Activated naive CD8-positive, alpha-beta T cell treated with anti-CD3 and anti-CD28 coated beads, Interleukin-2, amount 50 U/mL, for 24 hours (primary cell): ENCODE measurements at regions not wholly inside any gene's neighbourhood (a gene's known extent, or its start where the extent isn't known, plus 50 kb on each side); places are given as distances from the start of the nearest gene placed in this dataset.
"Not testable (repeated sequence)": the region's sequence is repeated elsewhere in the genome, so short reads cannot be mapped to it uniquely, and the experiment has no call there.

Source experiments
- ATAC-seq: fragments of 150-1000 bp; cut with Tn5 transposase; one replicate; pipeline ENCODE4 v1.10.0; 2021
- DNase-seq: peaks from one replicate; pipeline ENCODE4 v3.0.0; 2021
- H3K27ac Mint-ChIP-seq: one replicate; pipeline ENCODE4 v1.8.0; 2021; ENCODE audit warnings: mild to moderate bottlenecking, mixed read lengths
- H3K27me3 Mint-ChIP-seq: one replicate; pipeline ENCODE4 v1.8.0; 2021; ENCODE audit warnings: mixed read lengths
- H3K36me3 Mint-ChIP-seq: one replicate; pipeline ENCODE4 v1.8.0; 2021; ENCODE audit warnings: low read depth, mixed read lengths
- H3K4me1 Mint-ChIP-seq: one replicate; pipeline ENCODE4 v1.8.0; 2021; ENCODE audit warnings: mixed read lengths
- H3K4me3 Mint-ChIP-seq: one replicate; pipeline ENCODE4 v1.8.0; 2021; ENCODE audit warnings: mild to moderate bottlenecking, moderate library complexity, mixed read lengths
- H3K9me3 Mint-ChIP-seq: one replicate; pipeline ENCODE4 v1.8.0; 2021; ENCODE audit warnings: mixed read lengths

- no peak for ATAC-seq
- H3K4me3 Mint-ChIP-seq, result peak overlapping the region; percentile 67
- no peaks in the 10 kb centered on the region for H3K27me3 Mint-ChIP-seq
- H3K36me3 Mint-ChIP-seq, result peaks cover 37% of the 10 kb centered on the region
- peaks cover 86% of the 10 kb centered on the region for H3K4me1 Mint-ChIP-seq
- no peaks in the 10 kb centered on the region for H3K9me3 Mint-ChIP-seq
- no peak for DNase-seq
- H3K27ac Mint-ChIP-seq, result peak overlapping the region; percentile 93
Measured at GRCh38 chrX:45801554-45801953, 600.9 kb upstream of the DIPK2B start.

GRCh38 chrX:45800746-45801453 is 600.2 kb upstream of the DIPK2B start:
- ATAC-seq, H3K9me3 Mint-ChIP-seq, H3K27me3 Mint-ChIP-seq, H3K27ac Mint-ChIP-seq, DNase-seq: not testable (repeated sequence)
- Mint-ChIP-seq H3K4me3 (peak overlapping the region; percentile 67), H3K4me1 (peaks cover 86% of the 10 kb centered on the region), H3K36me3 (peaks cover 40% of the 10 kb centered on the region)

GRCh38 chrX:45799576-45799975 is 598.9 kb upstream of the DIPK2B start:
- H3K27ac Mint-ChIP-seq, result no peak overlapping the region
- peaks cover 43% of the 10 kb centered on the region for H3K36me3 Mint-ChIP-seq
- peaks cover 91% of the 10 kb centered on the region for H3K4me1 Mint-ChIP-seq
- peak overlapping the region; percentile 11 for H3K4me3 Mint-ChIP-seq
- no peaks in the 10 kb centered on the region for H3K27me3 Mint-ChIP-seq
- H3K9me3 Mint-ChIP-seq, result no peaks in the 10 kb centered on the region
- DNase-seq (no peak), ATAC-seq (no peak)

- no peaks in the 10 kb centered on the region for H3K9me3 Mint-ChIP-seq
- no peaks in the 10 kb centered on the region for H3K27me3 Mint-ChIP-seq
- no peak for ATAC-seq
- no peak overlapping the region for H3K27ac Mint-ChIP-seq
- H3K4me3 Mint-ChIP-seq, result no peak overlapping the region
- no peak for DNase-seq
- H3K36me3 Mint-ChIP-seq, result peaks cover 60% of the 10 kb centered on the region
- peaks cover 86% of the 10 kb centered on the region for H3K4me1 Mint-ChIP-seq
Measured at GRCh38 chrX:45795546-45795945, 594.9 kb upstream of the DIPK2B start.

GRCh38 chrX:45794995-45795337 is 594.3 kb upstream of the DIPK2B start:
- ATAC-seq (no peak), DNase-seq (no peak)
- Mint-ChIP-seq H3K4me3 (no peak overlapping the region), H3K27ac (peak overlapping the region; percentile 86), H3K27me3 (no peaks in the 10 kb centered on the region), H3K9me3 (no peaks in the 10 kb centered on the region), H3K36me3 (peaks cover 61% of the 10 kb centered on the region), H3K4me1 (peaks cover 85% of the 10 kb centered on the region)

GRCh38 chrX:45794323-45794994 is 593.8 kb upstream of the DIPK2B start:
- ATAC-seq (no peak), DNase-seq (no peak)
- Mint-ChIP-seq H3K36me3 (peaks cover 60% of the 10 kb centered on the region), H3K27me3 (no peaks in the 10 kb centered on the region), H3K4me1 (peaks cover 85% of the 10 kb centered on the region), H3K9me3 (no peaks in the 10 kb centered on the region), H3K27ac (peak overlapping the region; percentile 86), H3K4me3 (no peak overlapping the region)

GRCh38 chrX:45788941-45789348 is 588.3 kb upstream of the DIPK2B start:
- ATAC-seq (no peak), DNase-seq (no peak)
- no peaks in the 10 kb centered on the region for H3K27me3 Mint-ChIP-seq
- H3K4me3 Mint-ChIP-seq, result peak overlapping the region; percentile 11
- peaks cover 73% of the 10 kb centered on the region for H3K4me1 Mint-ChIP-seq
- H3K27ac Mint-ChIP-seq, result peak overlapping the region; percentile 82
- H3K36me3 Mint-ChIP-seq, result peaks cover 47% of the 10 kb centered on the region
- H3K9me3 Mint-ChIP-seq, result no peaks in the 10 kb centered on the region

GRCh38 chrX:45788315-45788714 is 587.6 kb upstream of the DIPK2B start:
- Mint-ChIP-seq H3K36me3 (peaks cover 46% of the 10 kb centered on the region), H3K9me3 (no peaks in the 10 kb centered on the region), H3K27me3 (no peaks in the 10 kb centered on the region), H3K4me1 (peaks cover 68% of the 10 kb centered on the region), H3K27ac (peak overlapping the region; percentile 82), H3K4me3 (no peak overlapping the region)
- no peak for DNase-seq
- ATAC-seq, result no peak

GRCh38 chrX:45784590-45784989 is 583.9 kb upstream of the DIPK2B start:
- H3K4me3 Mint-ChIP-seq, result no peak overlapping the region
- DNase-seq, result no peak
- no peak for ATAC-seq
- H3K9me3 Mint-ChIP-seq, result no peaks in the 10 kb centered on the region
- peaks cover 41% of the 10 kb centered on the region for H3K36me3 Mint-ChIP-seq
- H3K27me3 Mint-ChIP-seq, result no peaks in the 10 kb centered on the region
- no peak overlapping the region for H3K27ac Mint-ChIP-seq
- H3K4me1 Mint-ChIP-seq, result peaks cover 66% of the 10 kb centered on the region

- H3K4me3 Mint-ChIP-seq, result no peak overlapping the region
- DNase-seq (no peak), ATAC-seq (no peak)
- H3K27me3 Mint-ChIP-seq, result no peaks in the 10 kb centered on the region
- H3K36me3 Mint-ChIP-seq, result peaks cover 41% of the 10 kb centered on the region
- H3K27ac Mint-ChIP-seq, result peak overlapping the region; percentile 56
- no peaks in the 10 kb centered on the region for H3K9me3 Mint-ChIP-seq
- peaks cover 67% of the 10 kb centered on the region for H3K4me1 Mint-ChIP-seq
Measured at GRCh38 chrX:45783002-45783401, 582.3 kb upstream of the DIPK2B start.

GRCh38 chrX:45781901-45782553 is 581.4 kb upstream of the DIPK2B start:
- DNase-seq (no peak), ATAC-seq (peak; percentile 54)
- H3K36me3 Mint-ChIP-seq, result peaks cover 43% of the 10 kb centered on the region
- no peaks in the 10 kb centered on the region for H3K27me3 Mint-ChIP-seq
- peak overlapping the region; percentile 56 for H3K27ac Mint-ChIP-seq
- H3K4me1 Mint-ChIP-seq, result peaks cover 67% of the 10 kb centered on the region
- H3K9me3 Mint-ChIP-seq, result no peaks in the 10 kb centered on the region
- H3K4me3 Mint-ChIP-seq, result no peak overlapping the region

- H3K4me3 Mint-ChIP-seq, result no peak overlapping the region
- ATAC-seq, result no peak
- no peak for DNase-seq
- H3K9me3 Mint-ChIP-seq, result no peaks in the 10 kb centered on the region
- no peaks in the 10 kb centered on the region for H3K27me3 Mint-ChIP-seq
- H3K36me3 Mint-ChIP-seq, result peaks cover 34% of the 10 kb centered on the region
- H3K27ac Mint-ChIP-seq, result no peak overlapping the region
- H3K4me1 Mint-ChIP-seq, result peaks cover 82% of the 10 kb centered on the region
Measured at GRCh38 chrX:45778616-45779015, 577.9 kb upstream of the DIPK2B start.

GRCh38 chrX:45777366-45777765 is 576.7 kb upstream of the DIPK2B start:
- Mint-ChIP-seq H3K9me3 (no peaks in the 10 kb centered on the region), H3K27me3 (no peaks in the 10 kb centered on the region), H3K27ac (peak overlapping the region; percentile 58), H3K4me1 (peaks cover 84% of the 10 kb centered on the region), H3K4me3 (peak overlapping the region; percentile 25), H3K36me3 (peaks cover 34% of the 10 kb centered on the region)
- DNase-seq (no peak), ATAC-seq (no peak)

- no peak for DNase-seq
- no peaks in the 10 kb centered on the region for H3K9me3 Mint-ChIP-seq
Measured at GRCh38 chrX:45775468-45775867, 574.8 kb upstream of the DIPK2B start.

GRCh38 chrX:45774961-45775360 is 574.3 kb upstream of the DIPK2B start:
- peaks cover 92% of the 10 kb centered on the region for H3K4me1 Mint-ChIP-seq
- no peak for ATAC-seq
- H3K27me3 Mint-ChIP-seq, result no peaks in the 10 kb centered on the region
- no peak for DNase-seq
- peak overlapping the region; percentile 49 for H3K27ac Mint-ChIP-seq
- peaks cover 27% of the 10 kb centered on the region for H3K36me3 Mint-ChIP-seq
- H3K9me3 Mint-ChIP-seq, result no peaks in the 10 kb centered on the region
- no peak overlapping the region for H3K4me3 Mint-ChIP-seq

More at GRCh38 chrX:45775468-45775867, 574.8 kb upstream of the DIPK2B start:
- Mint-ChIP-seq H3K4me3 (no peak overlapping the region), H3K27me3 (no peaks in the 10 kb centered on the region), H3K36me3 (peaks cover 31% of the 10 kb centered on the region), H3K27ac (peak overlapping the region; percentile 49), H3K4me1 (peaks cover 91% of the 10 kb centered on the region)
- ATAC-seq, result no peak
